Trophoblast cell (in vitro differentiated cells and primary cell): ENCODE measurements at regions not wholly inside any gene's neighbourhood (a gene's known extent, or its start where the extent isn't known, plus 50 kb on each side); places are given as distances from the start of the nearest gene placed in this dataset.

ENCODE experiments used
- DNase-seq, 2 donors: peaks; one replicate each; pipeline ENCODE4 v3.0.0-alpha.2; 2016
- H2AFZ ChIP-seq: 2 replicates; pipeline ENCODE4 v1.6.1; 2013; ENCODE audit warnings: low read length, moderate library complexity, mild to moderate bottlenecking; ENCODE audit not compliant: insufficient read depth, poor library complexity
- H2AK5ac ChIP-seq: 2 replicates; pipeline ENCODE4 v1.6.1; 2013; ENCODE audit warnings: mild to moderate bottlenecking, low read length
- H2BK120ac ChIP-seq: 2 replicates; pipeline ENCODE4 v1.6.1; 2013; ENCODE audit warnings: low read length, mild to moderate bottlenecking, moderate library complexity; ENCODE audit not compliant: insufficient read depth, poor library complexity
- H2BK12ac ChIP-seq: 2 replicates; pipeline ENCODE4 v1.6.1; 2013; ENCODE audit warnings: mild to moderate bottlenecking, low read length, moderate library complexity
- H2BK5ac ChIP-seq: 2 replicates; pipeline ENCODE4 v1.6.1; 2013; ENCODE audit warnings: low read length, low read depth, moderate library complexity, mild to moderate bottlenecking; ENCODE audit not compliant: poor library complexity
- H3K14ac ChIP-seq: 2 replicates; pipeline ENCODE4 v1.6.1; 2013; ENCODE audit warnings: mild to moderate bottlenecking, low read length
- H3K18ac ChIP-seq: 2 replicates; pipeline ENCODE4 v1.6.1; 2013; ENCODE audit warnings: mild to moderate bottlenecking, low read length
- H3K23ac ChIP-seq: 2 replicates; pipeline ENCODE4 v1.6.1; 2013; ENCODE audit warnings: low read length
- H3K27ac ChIP-seq: 2 replicates; pipeline ENCODE4 v1.5.1; 2013; ENCODE audit warnings: low read depth, mild to moderate bottlenecking, inconsistent platforms, low read length, moderate library complexity
- H3K27me3 ChIP-seq: 2 replicates; pipeline ENCODE4 v1.6.1; 2013; ENCODE audit warnings: inconsistent platforms, mild to moderate bottlenecking, low read length, moderate library complexity; ENCODE audit not compliant: insufficient read depth
- H3K36me3 ChIP-seq, 2 experiments: 1 replicate in 1 of 2; 2 replicates in 1 of 2; pipeline ENCODE4 v1.6.1; 2013; ENCODE audit warnings: low read length in 2 of 2, mild to moderate bottlenecking in 2 of 2, moderate library complexity in 1 of 2; ENCODE audit not compliant: insufficient read depth in 2 of 2, control insufficient read depth in 1 of 2
- H3K4ac ChIP-seq: 2 replicates; pipeline ENCODE4 v1.6.1; 2013; ENCODE audit warnings: low read depth, mild to moderate bottlenecking, low read length, moderate library complexity
- H3K4me1 ChIP-seq, 2 experiments: 1 replicate in 1 of 2; 2 replicates in 1 of 2; pipeline ENCODE4 v1.6.1; 2013; ENCODE audit warnings: low read length in 2 of 2, mild to moderate bottlenecking in 2 of 2, moderate library complexity in 1 of 2; ENCODE audit not compliant: insufficient read depth in 2 of 2, control insufficient read depth in 1 of 2
- H3K4me2 ChIP-seq: 2 replicates; pipeline ENCODE4 v1.6.1; 2013; ENCODE audit warnings: inconsistent platforms, mild to moderate bottlenecking, low read length, moderate library complexity
- H3K4me3 ChIP-seq: 2 replicates; pipeline ENCODE4 v1.5.1; 2013; ENCODE audit warnings: mild to moderate bottlenecking, low read depth, low read length, inconsistent platforms
- H3K79me1 ChIP-seq: one replicate; pipeline ENCODE4 v1.6.1; 2013; ENCODE audit warnings: low read length
- H3K79me2 ChIP-seq: 2 replicates; pipeline ENCODE4 v1.6.1; 2013; ENCODE audit warnings: low read length, mild to moderate bottlenecking; ENCODE audit not compliant: control insufficient read depth, insufficient read depth, poor library complexity
- H3K9ac ChIP-seq: 2 replicates; pipeline ENCODE4 v1.6.1; 2013; ENCODE audit warnings: mild to moderate bottlenecking, low read length
- H3K9me3 ChIP-seq: 2 replicates; pipeline ENCODE4 v1.6.1; 2013; ENCODE audit warnings: low read depth, mild to moderate bottlenecking, control low read depth, inconsistent platforms, low read length; ENCODE audit not compliant: insufficient read depth
- H4K12ac ChIP-seq: 2 replicates; pipeline ENCODE4 v1.6.1; 2013; ENCODE audit warnings: low read depth, mild to moderate bottlenecking, low read length, moderate library complexity
- H4K8ac ChIP-seq: 2 replicates; pipeline ENCODE4 v1.6.1; 2013; ENCODE audit warnings: low read depth, mild to moderate bottlenecking, low read length, moderate library complexity
- H4K91ac ChIP-seq: one replicate; pipeline ENCODE4 v1.6.1; 2013; ENCODE audit warnings: low read depth, mild to moderate bottlenecking, low read length, moderate library complexity
- WGBS: extraction: QIAGEN DNeasy Blood & Tissue Kit; methylation state at CpG from one replicate; pipeline ENCODE4 v1.1.7; 2013; ENCODE audit warnings: missing lambda C conversion rate; ENCODE audit not compliant: insufficient read length, insufficient coverage; ENCODE audit errors: extremely low coverage; 5-methylcytosine and 5-hydroxymethylcytosine counted together

DNA sequence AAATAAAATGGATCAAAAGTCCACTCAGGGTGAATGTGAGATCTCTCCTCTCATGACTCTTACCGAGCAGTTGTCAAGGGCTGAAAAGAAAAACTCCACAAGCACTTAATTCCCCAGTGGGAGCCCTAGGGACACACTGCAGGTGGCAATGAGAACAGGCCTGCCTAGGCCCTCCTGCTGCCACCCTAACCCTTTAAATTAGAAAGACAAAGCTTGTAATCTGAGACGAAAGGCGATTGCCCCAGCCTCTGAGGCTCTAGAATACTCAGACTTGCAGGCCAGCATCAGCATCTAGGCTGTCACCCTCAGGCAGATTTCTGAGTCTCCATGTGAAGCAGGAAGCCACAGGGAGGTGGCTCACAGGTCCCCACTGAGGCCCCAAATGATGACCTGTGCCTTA lies 457.0 kb upstream of the MYT1L start:
- H3K4ac ChIP-seq: no peak overlapping the region
- H3K4me1 ChIP-seq: peaks cover 0 to 1% of the 10 kb centered on the region in 2 experiments
- H3K23ac ChIP-seq: no peak overlapping the region
- H3K36me3 ChIP-seq: no peaks in the 10 kb centered on the region
- H2BK12ac ChIP-seq: no peak overlapping the region
- no peak overlapping the region for H3K14ac ChIP-seq
- no peak overlapping the region for H2AK5ac ChIP-seq
- no peak overlapping the region for H2BK5ac ChIP-seq
- no peak overlapping the region for H3K9ac ChIP-seq
- WGBS: no CpG with 5 or more reads among the region's 3 CpGs
- H3K18ac ChIP-seq: no peak overlapping the region
- H4K8ac ChIP-seq: no peak overlapping the region
- no peaks in the 10 kb centered on the region for H3K79me2 ChIP-seq
- no peak overlapping the region for H2AFZ ChIP-seq
- no peaks in the 10 kb centered on the region for H3K27me3 ChIP-seq
- no peak overlapping the region for H4K12ac ChIP-seq
- H3K4me3 ChIP-seq: no peak overlapping the region
- H3K79me1 ChIP-seq: no peaks in the 10 kb centered on the region
- H3K9me3 ChIP-seq: peaks cover 5% of the 10 kb centered on the region
- H2BK120ac ChIP-seq: no peak overlapping the region
- no peak overlapping the region for H3K4me2 ChIP-seq
- H3K27ac ChIP-seq: no peak overlapping the region
- no peak overlapping the region for H4K91ac ChIP-seq
- no peak for DNase-seq

GRCh38 chr2:2787301-2787907 lies 456.3 kb upstream of the MYT1L start:
- no peak overlapping the region for H3K4me3 ChIP-seq
- DNase-seq: no peak
- H3K36me3 ChIP-seq: no peaks in the 10 kb centered on the region
- no peak overlapping the region for H3K27ac ChIP-seq
- no peak overlapping the region for H3K14ac ChIP-seq
- H2BK5ac ChIP-seq: no peak overlapping the region
- WGBS: no CpG with 5 or more reads among the region's 19 CpGs
- no peak overlapping the region for H2AK5ac ChIP-seq
- no peak overlapping the region for H4K91ac ChIP-seq
- H3K9ac ChIP-seq: no peak overlapping the region
- H3K18ac ChIP-seq: no peak overlapping the region
- no peaks in the 10 kb centered on the region for H3K79me2 ChIP-seq
- H3K27me3 ChIP-seq: no peaks in the 10 kb centered on the region
- H3K23ac ChIP-seq: no peak overlapping the region
- H2BK12ac ChIP-seq: no peak overlapping the region
- H3K4me1 ChIP-seq: peaks cover 0 to 1% of the 10 kb centered on the region in 2 experiments
- no peak overlapping the region for H4K12ac ChIP-seq
- no peak overlapping the region for H3K4ac ChIP-seq
- no peaks in the 10 kb centered on the region for H3K79me1 ChIP-seq
- H2BK120ac ChIP-seq: no peak overlapping the region
- no peak overlapping the region for H4K8ac ChIP-seq
- H3K4me2 ChIP-seq: no peak overlapping the region
- H2AFZ ChIP-seq: no peak overlapping the region
- peaks cover 5% of the 10 kb centered on the region for H3K9me3 ChIP-seq

DNA sequence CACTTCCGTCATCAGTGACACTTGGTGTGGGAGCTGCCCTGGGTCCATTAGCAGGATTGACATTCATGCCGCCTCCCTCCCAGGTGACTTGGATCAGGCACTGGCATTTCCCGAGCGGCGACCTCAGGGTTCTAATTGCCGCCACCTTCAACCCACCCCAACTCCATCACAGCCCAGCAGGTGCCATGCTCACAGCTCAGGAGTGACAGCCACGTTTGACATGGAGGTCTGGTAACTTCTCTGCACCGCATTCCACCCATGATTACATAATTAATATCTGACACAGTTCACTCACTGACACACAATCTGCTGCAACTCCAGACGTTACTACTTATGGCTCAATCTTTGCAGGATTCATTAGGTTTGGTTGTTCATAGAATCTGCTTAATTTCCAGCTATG lies 450.9 kb upstream of the MYT1L start:
- H2BK5ac ChIP-seq: no peak overlapping the region
- no peaks in the 10 kb centered on the region for H3K36me3 ChIP-seq
- peaks cover 24% of the 10 kb centered on the region for H3K9me3 ChIP-seq
- H3K4ac ChIP-seq: no peak overlapping the region
- no peak overlapping the region for H4K12ac ChIP-seq
- DNase-seq: no peak
- H2AFZ ChIP-seq: no peak overlapping the region
- H3K14ac ChIP-seq: no peak overlapping the region
- H3K27ac ChIP-seq: no peak overlapping the region
- no peak overlapping the region for H2BK12ac ChIP-seq
- no peak overlapping the region for H2BK120ac ChIP-seq
- H3K4me1 ChIP-seq: no peaks in the 10 kb centered on the region
- no peak overlapping the region for H4K91ac ChIP-seq
- H3K79me2 ChIP-seq: no peaks in the 10 kb centered on the region
- H3K27me3 ChIP-seq: no peaks in the 10 kb centered on the region
- H2AK5ac ChIP-seq: no peak overlapping the region
- no peak overlapping the region for H4K8ac ChIP-seq
- whole genome bisulfite sequencing: no CpG with 5 or more reads among the region's 9 CpGs
- H3K9ac ChIP-seq: no peak overlapping the region
- no peak overlapping the region for H3K18ac ChIP-seq
- H3K4me2 ChIP-seq: no peak overlapping the region
- H3K79me1 ChIP-seq: no peaks in the 10 kb centered on the region
- no peak overlapping the region for H3K4me3 ChIP-seq
- no peak overlapping the region for H3K23ac ChIP-seq

DNA sequence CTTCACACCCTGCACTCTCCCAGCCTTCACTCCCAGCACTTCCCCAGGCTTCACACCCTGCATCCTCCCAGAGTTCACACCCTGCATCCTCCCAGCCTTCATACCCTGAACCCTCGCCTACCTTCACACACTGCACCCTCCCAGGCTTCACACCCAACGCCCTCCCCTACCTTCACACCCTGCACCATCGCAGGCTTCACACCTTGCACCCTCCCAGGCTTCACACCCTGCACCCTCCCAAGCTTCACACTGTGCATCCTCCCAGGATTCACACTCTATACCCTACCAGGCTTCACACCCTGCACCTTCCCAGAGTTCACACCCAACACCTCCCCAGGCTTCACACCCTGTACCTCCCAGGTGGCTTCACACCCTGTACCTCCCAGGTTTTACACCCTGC lies 448.7 kb upstream of the MYT1L start:
- H3K4me2 ChIP-seq: no peak overlapping the region
- DNase-seq: no peak
- no peaks in the 10 kb centered on the region for H3K27me3 ChIP-seq
- no peaks in the 10 kb centered on the region for H3K79me2 ChIP-seq
- no peak overlapping the region for H4K91ac ChIP-seq
- H3K9ac ChIP-seq: no peak overlapping the region
- H2BK120ac ChIP-seq: no peak overlapping the region
- peaks cover 26% of the 10 kb centered on the region for H3K9me3 ChIP-seq
- H3K23ac ChIP-seq: no peak overlapping the region
- H4K8ac ChIP-seq: no peak overlapping the region
- H2AK5ac ChIP-seq: no peak overlapping the region
- no peaks in the 10 kb centered on the region for H3K4me1 ChIP-seq
- H3K18ac ChIP-seq: no peak overlapping the region
- H2BK5ac ChIP-seq: no peak overlapping the region
- no peaks in the 10 kb centered on the region for H3K79me1 ChIP-seq
- no peak overlapping the region for H4K12ac ChIP-seq
- H3K14ac ChIP-seq: no peak overlapping the region
- WGBS: no CpG with 5 or more reads among the region's 3 CpGs
- H2BK12ac ChIP-seq: no peak overlapping the region
- H3K36me3 ChIP-seq: no peaks in the 10 kb centered on the region
- H3K4ac ChIP-seq: no peak overlapping the region
- H2AFZ ChIP-seq: no peak overlapping the region
- H3K27ac ChIP-seq: no peak overlapping the region
- no peak overlapping the region for H3K4me3 ChIP-seq
